A673 (cell line): ENCODE measurements at regions not wholly inside any gene's neighbourhood (a gene's known extent, or its start where the extent isn't known, plus 50 kb on each side); places are given as distances from the start of the nearest gene placed in this dataset.

Experiments
- BruUV-seq: library from RNA; stranded (reverse); fragments of 400-500 nt; replicated peaks from 2 replicates; lab custom pipeline; 2021; lab: Mats Ljungman, UMichigan
- CTCF ChIA-PET: fragments of 300-600 bp; sonication (Branson Sonifier 250); formaldehyde crosslinking; loops from one replicate; lab custom pipeline; 2022; ENCODE audit warnings: antibody characterized with exemption; lab: Charles Lee
- POLR2A ChIA-PET: fragments of 300-600 bp; sonication (Branson Sonifier 250); formaldehyde crosslinking; loops from one replicate; lab custom pipeline; 2022; ENCODE audit warnings: antibody characterized with exemption; ENCODE audit not compliant: low non-redundant PET; lab: Charles Lee
- DNase-seq: peaks from one replicate; pipeline ENCODE4 v3.0.0-alpha.2; 2015; ENCODE audit warnings: low spot score
- H3K27ac ChIP-seq: fragments of 200-600 bp; sonication (generic); 2 replicates; pipeline ENCODE4 v1.5.1; 2016; ENCODE audit warnings: mixed run types, low read depth, mild to moderate bottlenecking, mixed read lengths, antibody characterized with exemption, low read length; ENCODE audit not compliant: poor library complexity, severe bottlenecking
- H3K27me3 ChIP-seq: fragments of 200-600 bp; sonication (generic); replicated peaks from 2 replicates; pipeline ENCODE4 v1.6.1; 2017; ENCODE audit warnings: mixed run types, low read depth, mild to moderate bottlenecking, mixed read lengths, antibody characterized with exemption, low read length; ENCODE audit not compliant: insufficient read depth, poor library complexity
- H3K36me3 ChIP-seq: fragments of 200-600 bp; sonication (generic); 2 replicates; pipeline ENCODE4 v1.6.1; 2016; ENCODE audit warnings: mixed run types, mild to moderate bottlenecking, mixed read lengths, antibody characterized with exemption, low read length; ENCODE audit not compliant: insufficient read depth, poor library complexity, severe bottlenecking
- H3K4me1 ChIP-seq: fragments of 200-600 bp; sonication (generic); 2 replicates; pipeline ENCODE4 v1.6.1; 2017; ENCODE audit warnings: mixed run types, mild to moderate bottlenecking, mixed read lengths, antibody characterized with exemption, low read length; ENCODE audit not compliant: insufficient read depth, poor library complexity, severe bottlenecking
- H3K4me3 ChIP-seq: fragments of 200-600 bp; sonication (generic); 2 replicates; pipeline ENCODE4 v1.5.1; 2016; ENCODE audit warnings: low read depth, mixed run types, mild to moderate bottlenecking, mixed read lengths, low read length; ENCODE audit not compliant: poor library complexity, severe bottlenecking
- H3K9me3 ChIP-seq: fragments of 200-600 bp; sonication (generic); 2 replicates; pipeline ENCODE4 v1.6.1; 2016; ENCODE audit warnings: mixed run types, low read depth, mild to moderate bottlenecking, mixed read lengths, antibody characterized with exemption, low read length; ENCODE audit not compliant: poor library complexity, severe bottlenecking
- EZH2 ChIP-seq: fragments of 200-600 bp; sonication (generic); IDR thresholded peaks from 2 replicates; pipeline ENCODE4 v1.6.1; 2017; ENCODE audit warnings: borderline replicate concordance, low read depth, mild to moderate bottlenecking, mixed read lengths, antibody characterized with exemption, low read length; ENCODE audit not compliant: poor library complexity, severe bottlenecking
- intact Hi-C: fragments of 100-400 bp; cut with micrococcal nuclease; formaldehyde crosslinking; loops from one replicate; pipeline ENCODE4 v1.10.0; 2022; ENCODE audit not compliant: unreplicated experiment
- TF ChIP-seq, protein P1 (sequence below): fragments of 300-800, 200-600 bp; sonication (generic); conservative IDR thresholded peaks from 2 replicates; pipeline ENCODE4 v1.5.1; 2017; ENCODE audit warnings: low read depth, mild to moderate bottlenecking, antibody characterized with exemption, low read length, moderate library complexity, mixed read lengths

DNA sequence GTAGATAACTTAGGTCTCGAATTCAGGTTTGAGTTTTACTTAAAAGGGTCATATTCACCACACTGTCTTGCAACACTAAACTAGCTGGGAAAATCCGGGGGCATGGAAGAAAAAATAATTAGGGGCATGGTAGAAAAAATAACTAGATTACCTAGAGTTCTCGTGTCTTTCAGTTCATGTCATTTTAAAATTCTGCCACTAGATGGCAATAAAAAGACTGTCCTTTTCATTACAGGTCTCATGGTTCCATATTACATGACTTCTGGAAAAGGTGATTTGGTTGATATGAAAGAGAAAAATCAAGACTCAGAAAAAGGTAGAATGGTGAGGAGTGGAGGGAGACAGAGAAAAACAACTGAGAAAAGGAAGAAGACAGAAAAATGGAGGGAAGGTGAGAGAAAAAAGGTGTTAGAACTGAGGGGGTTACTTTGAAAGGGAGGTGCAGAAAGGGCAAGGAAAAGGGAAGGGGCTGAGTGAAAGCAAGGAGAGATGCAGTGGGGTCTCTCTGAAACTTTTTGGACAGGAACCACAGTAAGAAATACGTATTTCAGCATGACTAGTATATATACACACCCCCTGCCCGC is 299.0 kb downstream of the KLF12 start:
- no TSS peak for BruUV-seq
- intact Hi-C loops = loop anchor here (2.0 to 5.0 kb wide), 3 partner anchors 297 to 1382 kb away; partner anchors contain the start of gene KLF12
- no peaks in the 10 kb centered on the region for H3K36me3 ChIP-seq
- no peaks in the 10 kb centered on the region for H3K27me3 ChIP-seq
- ChIA-PET POLR2A (interaction anchor here (0.7 kb wide), 1 partner anchor 121 kb away, joined by 3 read pairs; no protein-coding TSS in a partner anchor), CTCF (interaction anchor here (0.6 kb wide), 1 partner anchor 1192 kb away, joined by 3 read pairs; no protein-coding TSS in a partner anchor)
- no peak overlapping the region for H3K4me3 ChIP-seq
- peaks cover 44% of the 10 kb centered on the region for H3K4me1 ChIP-seq
- no peaks in the 10 kb centered on the region for H3K9me3 ChIP-seq
- TF ChIP-seq, protein P1, sequence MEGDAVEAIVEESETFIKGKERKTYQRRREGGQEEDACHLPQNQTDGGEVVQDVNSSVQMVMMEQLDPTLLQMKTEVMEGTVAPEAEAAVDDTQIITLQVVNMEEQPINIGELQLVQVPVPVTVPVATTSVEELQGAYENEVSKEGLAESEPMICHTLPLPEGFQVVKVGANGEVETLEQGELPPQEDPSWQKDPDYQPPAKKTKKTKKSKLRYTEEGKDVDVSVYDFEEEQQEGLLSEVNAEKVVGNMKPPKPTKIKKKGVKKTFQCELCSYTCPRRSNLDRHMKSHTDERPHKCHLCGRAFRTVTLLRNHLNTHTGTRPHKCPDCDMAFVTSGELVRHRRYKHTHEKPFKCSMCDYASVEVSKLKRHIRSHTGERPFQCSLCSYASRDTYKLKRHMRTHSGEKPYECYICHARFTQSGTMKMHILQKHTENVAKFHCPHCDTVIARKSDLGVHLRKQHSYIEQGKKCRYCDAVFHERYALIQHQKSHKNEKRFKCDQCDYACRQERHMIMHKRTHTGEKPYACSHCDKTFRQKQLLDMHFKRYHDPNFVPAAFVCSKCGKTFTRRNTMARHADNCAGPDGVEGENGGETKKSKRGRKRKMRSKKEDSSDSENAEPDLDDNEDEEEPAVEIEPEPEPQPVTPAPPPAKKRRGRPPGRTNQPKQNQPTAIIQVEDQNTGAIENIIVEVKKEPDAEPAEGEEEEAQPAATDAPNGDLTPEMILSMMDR = peak; percentile 73
- no peak for TF ChIP-seq EZH2
- peak; percentile 72 for DNase-seq
- no peak overlapping the region for H3K27ac ChIP-seq

DNA sequence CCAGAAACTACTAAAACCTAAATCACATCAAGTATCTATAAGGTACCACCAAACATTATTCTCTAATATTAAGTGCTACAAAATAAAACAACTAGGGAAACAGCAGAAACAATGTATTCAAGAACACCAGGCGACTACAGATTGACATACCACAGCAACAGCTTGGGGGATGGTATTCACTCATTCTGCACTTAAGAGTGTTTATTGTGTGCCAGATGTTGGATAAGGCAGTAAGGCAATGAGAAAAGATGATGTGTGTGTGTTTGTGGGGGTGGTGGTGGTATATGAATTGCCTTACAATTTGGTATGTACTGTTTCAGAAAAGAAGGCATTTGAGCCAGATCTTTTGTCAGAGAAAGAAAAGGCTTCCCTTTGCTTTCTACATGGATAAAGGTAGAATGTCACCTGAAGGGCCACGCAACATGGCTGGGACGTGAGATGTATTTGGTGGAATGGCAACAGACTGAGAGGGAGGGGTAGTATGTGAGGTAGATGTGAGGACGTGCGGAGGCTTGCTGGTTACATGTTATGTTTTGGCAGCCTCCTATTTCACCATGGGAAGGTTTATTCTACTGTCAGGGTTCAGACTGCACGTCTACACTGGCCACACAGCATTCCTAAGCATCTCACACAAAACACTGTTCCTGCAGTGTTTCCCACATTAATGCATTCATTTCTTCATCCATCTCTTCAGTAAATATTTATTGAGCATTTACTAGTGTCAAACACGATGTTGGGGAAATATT is 300.7 kb downstream of the KLF12 start:
- BruUV-seq = no TSS peak
- Histone ChIP-seq H3K36me3 (no peaks in the 10 kb centered on the region), H3K9me3 (no peaks in the 10 kb centered on the region), H3K4me1 (peaks cover 55% of the 10 kb centered on the region), H3K27me3 (no peaks in the 10 kb centered on the region), H3K27ac (peak overlapping the region; percentile 57), H3K4me3 (no peak overlapping the region)
- ChIA-PET POLR2A (no interaction called here), CTCF (no interaction called here)
- DNase-seq = peak; percentile 40
- no peak for TF ChIP-seq EZH2
- TF ChIP-seq, protein P1 = no peak
- intact Hi-C loops = loop anchor here (2.0 kb wide), 1 partner anchor 453 kb away; no protein-coding TSS in a partner anchor

DNA sequence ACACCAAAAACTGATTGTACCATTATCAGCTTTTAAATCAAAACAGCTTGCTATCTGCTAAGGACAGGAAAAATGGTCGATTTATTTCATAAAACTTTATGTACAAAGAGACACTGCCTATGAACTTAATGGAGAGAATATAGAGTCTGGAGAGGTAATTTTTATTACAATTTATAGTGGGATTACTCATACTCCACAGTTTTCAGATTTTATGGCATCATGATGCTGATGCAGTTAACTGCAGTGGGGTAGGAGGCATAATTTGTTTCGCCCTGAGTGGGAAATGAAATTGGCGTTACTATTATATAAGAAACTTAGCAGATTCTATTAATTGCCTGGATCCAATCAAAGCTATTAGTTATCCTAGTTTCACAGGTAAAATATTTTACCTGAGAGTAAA is 301.4 kb downstream of the KLF12 start:
- Histone ChIP-seq H3K27ac (peak overlapping the region; percentile 57), H3K9me3 (no peaks in the 10 kb centered on the region), H3K27me3 (no peaks in the 10 kb centered on the region), H3K36me3 (no peaks in the 10 kb centered on the region), H3K4me1 (peaks cover 60% of the 10 kb centered on the region), H3K4me3 (no peak overlapping the region)
- no peak for DNase-seq
- no TSS peak for BruUV-seq
- ChIA-PET POLR2A (no interaction called here), CTCF (no interaction called here)
- no peak for TF ChIP-seq EZH2
- TF ChIP-seq, protein P1 = no peak
- intact Hi-C loops = no loop called here
